CD4-positive, alpha-beta T cell treated with Interleukin-17A for 1 hour (primary cell): ENCODE measurements at regions not wholly inside any gene's neighbourhood (a gene's known extent, or its start where the extent isn't known, plus 50 kb on each side); places are given as distances from the start of the nearest gene placed in this dataset.

ENCODE experiments used
- DNase-seq: peaks from one replicate; pipeline ENCODE4 v3.0.0-alpha.2; 2020

GRCh38 chr4:96713271-96713850 is 873.5 kb downstream of the PDHA2 start:
- no peak for DNase-seq

- DNase-seq: no peak
Measured at GRCh38 chr4:96729641-96730040, 889.7 kb downstream of the PDHA2 start.

GRCh38 chr4:96730432-96730831 is 890.5 kb downstream of the PDHA2 start:
- no peak for DNase-seq

- no peak for DNase-seq
Measured at GRCh38 chr4:96736352-96736889, 896.5 kb downstream of the PDHA2 start.

GRCh38 chr4:96739101-96739500 is 899.2 kb downstream of the PDHA2 start:
- DNase-seq: no peak

GRCh38 chr4:96742332-96743014 is 902.6 kb downstream of the PDHA2 start:
- no peak for DNase-seq

GRCh38 chr4:96744676-96745075 is 904.8 kb downstream of the PDHA2 start:
- DNase-seq: no peak

GRCh38 chr4:96753216-96753615 is 913.3 kb downstream of the PDHA2 start:
- no peak for DNase-seq

- no peak for DNase-seq
Measured at GRCh38 chr4:96755569-96756484, 915.9 kb downstream of the PDHA2 start.

- no peak for DNase-seq
Measured at GRCh38 chr4:96756584-96756983, 916.7 kb downstream of the PDHA2 start.

- no peak for DNase-seq
Measured at GRCh38 chr4:96763546-96763945, 923.7 kb downstream of the PDHA2 start.

GRCh38 chr4:96766359-96766758 is 926.5 kb downstream of the PDHA2 start:
- DNase-seq: no peak

GRCh38 chr4:96767815-96768480 is 928.1 kb downstream of the PDHA2 start:
- DNase-seq: no peak

GRCh38 chr4:96775501-96775900 is 935.6 kb downstream of the PDHA2 start:
- DNase-seq: no peak

- DNase-seq: no peak
Measured at GRCh38 chr4:96776920-96777527, 937.1 kb downstream of the PDHA2 start.

GRCh38 chr4:96784336-96784735 is 944.4 kb downstream of the PDHA2 start:
- no peak for DNase-seq

GRCh38 chr4:96786306-96786705 is 946.4 kb downstream of the PDHA2 start:
- DNase-seq: no peak

- no peak for DNase-seq
Measured at GRCh38 chr4:96787766-96788165, 947.9 kb downstream of the PDHA2 start.

- DNase-seq: no peak
Measured at GRCh38 chr4:96809563-96809962, 969.7 kb downstream of the PDHA2 start.

- DNase-seq: no peak
Measured at GRCh38 chr4:96827086-96827485, 987.2 kb downstream of the PDHA2 start.

- DNase-seq: no peak
Measured at GRCh38 chr4:96833831-96834230, 993.9 kb downstream of the PDHA2 start.

GRCh38 chr4:96835991-96836390 is 996.1 kb downstream of the PDHA2 start:
- DNase-seq: no peak

- DNase-seq: no peak
Measured at GRCh38 chr4:96839441-96839840, 999.5 kb downstream of the PDHA2 start.
